HL-60 (cell line): ENCODE measurements at regions not wholly inside any gene's neighbourhood (a gene's known extent, or its start where the extent isn't known, plus 50 kb on each side); places are given as distances from the start of the nearest gene placed in this dataset.

Source experiments
- DNase-seq, 2 experiments: peaks; one replicate each; pipeline ENCODE4 v3.0.0-alpha.2; 2010 to 2020; ENCODE audit warnings: low read depth in 1 of 2, low spot score in 1 of 2
- H3K27ac ChIP-seq: fragments of 250-450 bp; sonication (Bioruptor Pico); replicated peaks from 2 replicates; pipeline ENCODE4 v1.5.1; 2020; ENCODE audit warnings: mild to moderate bottlenecking, moderate library complexity
- H3K27me3 ChIP-seq: fragments of 250-450 bp; sonication (Bioruptor Pico); 2 replicates; pipeline ENCODE4 v1.5.1; 2021; ENCODE audit warnings: mild to moderate bottlenecking, moderate library complexity; ENCODE audit not compliant: insufficient read depth, poor library complexity, severe bottlenecking
- H3K4me3 ChIP-seq: replicated peaks from 2 replicates; pipeline ENCODE4 v1.5.1; 2011; ENCODE audit warnings: mild to moderate bottlenecking, control low read depth, low read length; ENCODE audit not compliant: insufficient read depth
- GABPA ChIP-seq: IDR thresholded peaks from 2 replicates; pipeline ENCODE4 v1.6.1; 2012; ENCODE audit warnings: low read depth
- POLR2AphosphoS5 ChIP-seq: IDR thresholded peaks from 2 replicates; pipeline ENCODE4 v1.6.1; 2012; ENCODE audit warnings: low read depth
- SPI1 ChIP-seq: IDR thresholded peaks from 2 replicates; pipeline ENCODE4 v1.6.1; 2012; ENCODE audit warnings: low read depth, mild to moderate bottlenecking, borderline replicate concordance
- TF ChIP-seq, protein P1 (sequence below): IDR thresholded peaks from one replicate; pipeline ENCODE4 v1.5.1; 2011; ENCODE audit warnings: low read length, control low read depth, inconsistent platforms; ENCODE audit not compliant: insufficient read depth
- TF ChIP-seq, protein P2 (sequence below): IDR thresholded peaks from 2 replicates; pipeline ENCODE4 v1.6.1; 2012; ENCODE audit warnings: low read depth; ENCODE audit not compliant: insufficient replicate concordance

DNA sequence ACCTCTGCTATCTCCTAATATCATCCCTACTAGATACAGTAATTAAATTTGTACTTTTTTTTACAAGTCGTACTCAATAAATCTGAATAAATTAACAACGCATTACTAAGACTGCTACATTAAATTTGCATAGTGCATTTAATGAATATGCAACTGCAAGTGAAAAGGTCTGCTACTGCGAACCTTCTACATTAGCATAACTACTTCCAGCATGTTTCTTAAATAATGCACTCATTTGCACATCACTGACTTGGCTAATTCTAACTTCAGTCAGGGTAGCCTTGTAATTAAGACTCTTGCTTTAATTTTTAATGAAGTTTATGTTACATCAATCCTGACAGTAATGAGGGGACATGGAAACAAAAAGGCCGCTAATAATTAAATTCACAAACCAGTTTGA, 98.9 kb upstream of the FOXB1 start:
- H3K27ac ChIP-seq, result no peak overlapping the region
- no peak for DNase-seq
- H3K27me3 ChIP-seq, result no peaks in the 10 kb centered on the region
- TF ChIP-seq, protein P1, sequence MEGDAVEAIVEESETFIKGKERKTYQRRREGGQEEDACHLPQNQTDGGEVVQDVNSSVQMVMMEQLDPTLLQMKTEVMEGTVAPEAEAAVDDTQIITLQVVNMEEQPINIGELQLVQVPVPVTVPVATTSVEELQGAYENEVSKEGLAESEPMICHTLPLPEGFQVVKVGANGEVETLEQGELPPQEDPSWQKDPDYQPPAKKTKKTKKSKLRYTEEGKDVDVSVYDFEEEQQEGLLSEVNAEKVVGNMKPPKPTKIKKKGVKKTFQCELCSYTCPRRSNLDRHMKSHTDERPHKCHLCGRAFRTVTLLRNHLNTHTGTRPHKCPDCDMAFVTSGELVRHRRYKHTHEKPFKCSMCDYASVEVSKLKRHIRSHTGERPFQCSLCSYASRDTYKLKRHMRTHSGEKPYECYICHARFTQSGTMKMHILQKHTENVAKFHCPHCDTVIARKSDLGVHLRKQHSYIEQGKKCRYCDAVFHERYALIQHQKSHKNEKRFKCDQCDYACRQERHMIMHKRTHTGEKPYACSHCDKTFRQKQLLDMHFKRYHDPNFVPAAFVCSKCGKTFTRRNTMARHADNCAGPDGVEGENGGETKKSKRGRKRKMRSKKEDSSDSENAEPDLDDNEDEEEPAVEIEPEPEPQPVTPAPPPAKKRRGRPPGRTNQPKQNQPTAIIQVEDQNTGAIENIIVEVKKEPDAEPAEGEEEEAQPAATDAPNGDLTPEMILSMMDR, result no peak
- TF ChIP-seq SPI1, result no peak
- no peak for TF ChIP-seq POLR2AphosphoS5
- TF ChIP-seq, protein P2, sequence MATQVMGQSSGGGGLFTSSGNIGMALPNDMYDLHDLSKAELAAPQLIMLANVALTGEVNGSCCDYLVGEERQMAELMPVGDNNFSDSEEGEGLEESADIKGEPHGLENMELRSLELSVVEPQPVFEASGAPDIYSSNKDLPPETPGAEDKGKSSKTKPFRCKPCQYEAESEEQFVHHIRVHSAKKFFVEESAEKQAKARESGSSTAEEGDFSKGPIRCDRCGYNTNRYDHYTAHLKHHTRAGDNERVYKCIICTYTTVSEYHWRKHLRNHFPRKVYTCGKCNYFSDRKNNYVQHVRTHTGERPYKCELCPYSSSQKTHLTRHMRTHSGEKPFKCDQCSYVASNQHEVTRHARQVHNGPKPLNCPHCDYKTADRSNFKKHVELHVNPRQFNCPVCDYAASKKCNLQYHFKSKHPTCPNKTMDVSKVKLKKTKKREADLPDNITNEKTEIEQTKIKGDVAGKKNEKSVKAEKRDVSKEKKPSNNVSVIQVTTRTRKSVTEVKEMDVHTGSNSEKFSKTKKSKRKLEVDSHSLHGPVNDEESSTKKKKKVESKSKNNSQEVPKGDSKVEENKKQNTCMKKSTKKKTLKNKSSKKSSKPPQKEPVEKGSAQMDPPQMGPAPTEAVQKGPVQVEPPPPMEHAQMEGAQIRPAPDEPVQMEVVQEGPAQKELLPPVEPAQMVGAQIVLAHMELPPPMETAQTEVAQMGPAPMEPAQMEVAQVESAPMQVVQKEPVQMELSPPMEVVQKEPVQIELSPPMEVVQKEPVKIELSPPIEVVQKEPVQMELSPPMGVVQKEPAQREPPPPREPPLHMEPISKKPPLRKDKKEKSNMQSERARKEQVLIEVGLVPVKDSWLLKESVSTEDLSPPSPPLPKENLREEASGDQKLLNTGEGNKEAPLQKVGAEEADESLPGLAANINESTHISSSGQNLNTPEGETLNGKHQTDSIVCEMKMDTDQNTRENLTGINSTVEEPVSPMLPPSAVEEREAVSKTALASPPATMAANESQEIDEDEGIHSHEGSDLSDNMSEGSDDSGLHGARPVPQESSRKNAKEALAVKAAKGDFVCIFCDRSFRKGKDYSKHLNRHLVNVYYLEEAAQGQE, result no peak
- no peak for TF ChIP-seq GABPA
- no peak overlapping the region for H3K4me3 ChIP-seq

DNA sequence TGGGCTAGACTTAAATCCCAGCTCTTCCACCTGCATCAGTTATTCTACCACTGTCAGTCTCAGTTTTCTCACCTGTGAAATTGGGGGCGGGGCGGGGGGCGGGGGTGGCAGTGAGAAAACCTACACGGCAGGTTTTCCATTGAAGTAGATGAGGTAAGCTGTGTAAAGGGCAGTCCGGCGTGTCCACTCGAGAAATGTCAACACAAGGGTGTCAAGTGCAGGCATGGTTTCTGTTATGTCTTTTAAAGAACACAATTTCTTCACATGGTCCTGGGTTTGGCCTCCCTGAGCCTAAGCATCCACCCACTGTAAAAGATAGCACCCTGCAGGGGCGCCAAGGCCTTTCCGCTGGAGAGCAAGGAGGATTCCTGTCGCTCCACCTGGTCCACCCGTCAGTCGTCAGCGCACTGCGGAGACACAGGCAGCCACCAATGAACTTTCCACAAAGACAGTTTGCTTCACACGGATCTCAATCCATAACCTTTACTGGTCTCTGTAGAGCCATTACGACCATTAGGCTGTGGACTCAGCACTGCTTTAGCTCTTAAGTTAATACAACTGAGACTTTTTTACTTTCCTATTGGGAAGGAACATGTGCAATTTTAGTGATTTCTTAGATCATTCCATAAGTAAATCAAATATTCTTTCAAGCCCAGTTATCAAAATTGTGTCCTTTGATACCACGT, 99.5 kb upstream of the FOXB1 start:
- no peak for TF ChIP-seq POLR2AphosphoS5
- TF ChIP-seq, protein P2, result no peak
- no peak for TF ChIP-seq SPI1
- TF ChIP-seq, protein P1, result no peak
- TF ChIP-seq GABPA, result no peak
- DNase-seq, result no peak
- H3K4me3 ChIP-seq, result no peak overlapping the region
- no peak overlapping the region for H3K27ac ChIP-seq
- H3K27me3 ChIP-seq, result no peaks in the 10 kb centered on the region

DNA sequence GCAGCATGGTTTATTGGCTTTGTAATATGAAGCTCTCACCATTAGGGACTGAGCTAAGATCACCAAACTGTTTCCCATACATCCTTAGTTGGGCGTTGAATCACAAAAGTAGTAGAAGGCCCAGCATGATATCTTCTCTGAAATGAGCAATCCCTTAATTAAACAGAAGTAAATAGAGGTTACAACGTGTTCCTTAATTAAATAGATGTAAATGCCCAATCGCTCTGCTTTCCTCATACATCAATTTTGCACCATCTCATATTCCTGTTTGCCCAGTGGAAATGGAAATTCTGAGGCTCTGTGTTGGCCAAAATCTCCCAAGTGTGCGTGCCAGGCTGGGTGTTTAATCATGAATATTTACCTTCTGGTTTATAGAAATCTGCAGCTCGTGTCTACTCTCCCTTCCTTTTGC, 107.4 kb upstream of the FOXB1 start:
- Histone ChIP-seq H3K27ac (no peak overlapping the region), H3K27me3 (no peaks in the 10 kb centered on the region), H3K4me3 (no peak overlapping the region)
- no peak for DNase-seq
- TF ChIP-seq POLR2AphosphoS5 (no peak), GABPA (no peak), SPI1 (no peak)
- TF ChIP-seq, protein P2, result no peak
- TF ChIP-seq, protein P1, result no peak
